ENCODE measurements at regions not wholly inside any gene's neighbourhood (a gene's known extent, or its start where the extent isn't known, plus 50 kb on each side); places are given as distances from the start of the nearest gene placed in this dataset.
A peak's percentile ranks its signal among the peaks of the same experiment; 100 is the strongest.
"Not testable (repeated sequence)": the region's sequence is repeated elsewhere in the genome, so short reads cannot be mapped to it uniquely, and the experiment has no call there.

DNA sequence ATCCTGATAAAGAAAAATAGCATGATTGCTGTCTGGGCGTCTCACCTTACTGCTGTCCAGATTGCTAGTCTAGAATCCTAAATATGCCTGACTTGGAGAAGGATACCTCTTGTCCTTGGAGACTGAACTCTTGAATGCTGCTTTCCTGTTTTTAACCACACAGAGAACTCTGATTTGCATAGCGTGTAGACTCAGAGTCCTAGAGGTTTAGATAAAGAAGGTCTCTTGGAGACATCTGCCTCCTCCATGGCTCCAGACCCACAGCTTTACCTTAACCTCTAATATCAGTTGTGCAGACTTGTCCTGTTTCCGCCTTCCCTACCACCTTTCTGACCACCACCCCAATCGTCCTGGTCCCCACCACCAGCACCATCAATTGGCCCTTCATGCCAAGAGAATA lies 292.6 kb upstream of the CYRIA start:
- no peak for DNase-seq

DNA sequence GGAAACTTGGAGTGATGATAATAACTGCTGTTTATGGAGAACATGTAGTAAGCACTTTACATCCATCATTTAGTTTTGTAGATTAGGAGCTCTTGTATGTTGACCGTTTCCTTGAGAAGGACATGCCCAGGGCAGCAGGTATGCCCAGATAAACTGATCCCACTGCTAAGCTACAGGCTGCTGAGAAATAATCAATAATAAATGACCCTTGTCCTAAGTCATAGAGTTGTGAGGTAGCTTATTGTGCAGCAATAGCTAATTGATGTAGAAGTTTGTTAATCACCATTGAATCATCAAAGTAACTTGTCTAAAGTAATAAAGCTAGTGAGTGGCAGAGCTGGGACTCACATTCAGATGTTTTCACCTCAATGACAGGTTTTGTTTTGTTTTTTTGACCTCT lies 287.2 kb upstream of the CYRIA start:
- DNase-seq, result no peak

DNA sequence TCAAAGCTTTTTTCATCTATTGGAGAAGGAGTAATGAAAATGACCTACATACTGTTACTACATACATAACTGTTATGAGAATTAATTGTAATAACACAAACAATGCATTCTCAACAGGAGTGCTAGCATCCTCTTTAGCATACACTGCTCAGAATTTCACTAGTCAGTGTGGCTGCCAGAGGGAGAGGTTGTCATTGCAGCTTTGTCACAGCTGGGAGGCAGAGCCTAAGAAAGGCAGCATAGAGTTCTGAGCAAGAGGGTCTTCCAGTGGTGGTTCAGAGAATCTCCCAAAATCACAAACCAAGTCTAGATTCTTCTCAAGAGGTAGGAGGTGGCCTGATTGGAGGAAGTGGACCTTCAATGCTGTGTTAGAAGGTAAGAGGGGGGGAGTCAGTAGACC lies 286.7 kb upstream of the CYRIA start:
- no peak for DNase-seq

DNA sequence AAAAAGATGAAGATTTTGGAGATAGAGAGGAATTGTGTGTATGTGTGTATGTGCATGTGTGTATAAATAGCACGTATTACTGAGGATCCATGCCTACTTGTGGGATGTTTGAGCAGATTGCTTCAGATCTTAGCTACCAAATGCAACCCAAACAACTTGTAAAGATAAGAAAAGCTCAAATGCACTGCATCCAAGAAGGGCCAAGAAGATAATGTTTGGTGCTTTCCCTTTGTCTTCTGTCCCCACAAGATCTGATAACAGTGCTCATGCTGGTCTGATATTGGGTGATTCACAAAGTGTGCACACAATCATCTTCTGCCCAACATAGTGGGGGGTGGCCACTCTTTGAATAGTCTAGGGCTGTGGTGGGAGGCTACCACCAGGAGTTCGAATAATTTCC lies 284.8 kb upstream of the CYRIA start:
- no peak for DNase-seq

DNA sequence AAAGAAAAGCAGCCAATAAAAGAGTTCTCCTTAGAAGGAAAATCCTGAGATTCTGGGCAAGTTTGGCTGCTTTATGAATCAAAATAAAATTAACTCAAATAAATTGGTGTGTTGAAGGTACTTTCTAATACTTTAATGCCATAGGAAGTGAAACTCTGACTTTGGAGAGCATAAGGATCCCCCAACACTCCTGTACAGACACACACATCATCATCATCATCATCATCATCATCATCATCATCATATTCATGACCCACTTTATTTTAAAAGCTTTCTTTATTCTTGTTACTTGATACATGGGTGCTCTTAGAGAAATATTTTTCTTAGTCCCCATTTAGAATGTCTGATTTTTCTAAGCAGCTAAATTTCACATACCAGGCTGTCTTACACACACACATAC lies 283.1 kb upstream of the CYRIA start:
- no peak for DNase-seq

DNA sequence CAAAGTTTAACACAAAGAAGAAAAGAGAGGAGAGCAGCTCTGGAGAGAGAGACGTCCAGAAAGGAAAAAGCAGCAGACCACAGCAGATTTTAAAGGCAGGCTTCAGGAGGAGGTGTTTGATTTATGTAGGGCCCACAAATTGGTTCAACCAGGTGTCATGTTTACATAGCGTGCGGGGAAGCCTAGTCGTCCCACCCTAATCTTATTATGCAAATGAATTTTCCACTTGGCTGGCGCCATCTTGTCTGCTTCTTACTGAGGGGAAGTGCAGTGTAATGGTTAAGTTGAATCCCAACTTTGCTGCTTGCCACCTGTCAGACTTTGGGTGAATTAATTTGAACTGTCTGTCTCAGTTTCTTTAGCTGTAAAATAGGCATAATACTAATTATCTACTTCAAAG lies 282.4 kb upstream of the CYRIA start:
- DNase-seq, result no peak

DNA sequence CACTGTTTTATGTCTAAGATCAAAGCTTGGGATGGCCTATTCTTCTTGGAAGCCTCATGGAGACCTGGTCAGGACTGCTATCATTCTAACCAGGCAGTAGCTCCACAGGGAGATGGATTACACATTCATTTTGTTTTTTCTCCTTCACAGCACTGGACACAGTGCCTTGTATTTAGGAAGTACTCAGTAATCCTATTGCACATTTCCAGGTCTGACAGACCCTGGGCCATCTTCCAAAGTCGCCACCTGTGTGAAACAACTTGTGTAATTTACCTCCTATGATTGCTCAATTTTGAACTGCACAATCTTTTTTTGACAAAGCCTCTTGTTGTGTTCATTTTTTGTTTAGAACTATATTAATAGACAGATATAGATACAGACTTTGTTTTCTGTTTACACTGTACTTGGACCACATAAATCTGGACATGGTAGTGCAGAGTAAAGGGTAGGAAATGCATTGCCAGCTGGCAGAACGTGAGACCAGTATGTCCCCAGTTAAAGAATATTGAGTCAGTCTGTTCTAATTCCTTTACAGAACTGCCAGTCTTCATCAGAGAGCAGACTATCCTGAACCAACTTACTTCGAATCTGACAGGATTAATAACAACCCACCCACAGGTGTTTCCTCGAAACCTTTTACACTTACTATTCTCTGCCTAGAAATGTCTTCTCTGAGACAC lies 277.8 kb upstream of the CYRIA start:
- DNase-seq, result no peak

DNA sequence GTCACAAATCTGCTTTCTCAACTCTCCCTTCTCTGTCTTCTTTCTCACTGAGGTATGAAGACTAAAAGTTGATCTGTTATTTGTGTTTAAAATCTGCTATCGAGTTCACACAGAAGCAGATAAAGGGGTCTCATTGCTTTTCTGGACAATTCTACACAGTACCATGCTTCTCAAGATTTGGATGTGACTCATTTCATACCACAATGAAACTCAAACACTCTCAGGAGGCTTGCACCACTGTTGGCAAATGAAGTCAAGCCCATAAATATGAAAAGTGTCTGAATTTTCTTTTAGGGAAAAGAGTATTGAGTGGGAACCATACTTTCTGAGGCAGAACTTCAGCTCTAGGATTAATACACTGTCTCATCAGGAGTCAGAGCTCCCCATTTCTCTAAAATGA lies 274.6 kb upstream of the CYRIA start:
- no peak for DNase-seq

DNA sequence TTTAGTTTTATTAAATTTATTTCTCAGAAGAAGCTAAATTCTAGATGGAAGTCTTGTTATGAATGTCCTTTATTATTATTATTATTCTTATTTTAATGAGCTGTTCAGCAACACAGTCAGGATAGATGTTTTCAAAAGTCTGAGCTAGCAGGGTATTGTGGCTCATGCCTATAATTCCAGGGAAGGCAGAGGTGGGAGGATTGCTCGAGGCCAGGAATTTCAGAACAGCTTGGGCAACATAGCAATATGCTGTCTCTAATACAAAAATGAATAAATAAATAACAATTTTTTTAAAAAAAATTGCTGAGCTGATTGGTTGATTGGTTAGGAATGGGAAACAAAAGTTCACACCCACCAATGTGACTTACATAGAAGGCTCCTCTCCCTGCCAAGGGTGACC lies 274.1 kb upstream of the CYRIA start:
- no peak for DNase-seq

DNA sequence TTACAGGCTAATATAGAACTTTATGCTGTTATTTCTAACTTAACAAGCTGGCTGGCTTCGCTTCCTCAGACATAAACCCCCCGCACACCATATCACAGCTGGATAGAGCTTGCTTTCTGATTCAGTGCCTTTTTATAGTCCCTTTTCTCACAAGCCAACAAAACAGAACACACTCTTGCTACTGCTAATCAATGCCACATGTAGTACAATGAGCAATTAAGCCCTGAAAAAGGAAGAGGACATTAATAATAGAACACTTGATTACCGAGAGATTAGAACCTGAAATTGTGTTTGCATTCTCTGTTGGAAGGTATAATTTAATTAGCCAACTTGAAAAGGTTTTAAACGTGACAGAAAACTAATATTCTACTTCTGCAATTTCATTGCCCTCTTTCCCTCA lies 267.7 kb upstream of the CYRIA start:
- peak; percentile 17 for DNase-seq

DNA sequence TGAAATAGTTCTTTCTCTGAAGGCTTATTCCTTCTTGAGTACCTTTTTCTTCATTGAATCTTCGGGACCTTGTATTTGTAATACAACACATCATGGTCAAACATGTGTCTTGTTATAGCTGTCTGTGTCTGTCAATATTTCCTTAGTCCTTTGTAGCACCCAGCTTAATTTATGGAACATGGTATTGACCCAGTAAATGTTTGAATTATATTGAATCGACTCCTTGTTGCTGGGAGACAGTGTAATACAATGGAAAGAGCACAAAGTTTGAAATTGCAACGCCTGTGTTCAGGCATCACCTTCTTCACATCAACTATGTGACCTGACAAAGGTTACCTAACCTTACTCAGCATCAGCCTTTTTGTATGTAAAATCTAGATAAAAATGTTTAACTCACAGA lies 267.2 kb upstream of the CYRIA start:
- DNase-seq, result no peak

DNA sequence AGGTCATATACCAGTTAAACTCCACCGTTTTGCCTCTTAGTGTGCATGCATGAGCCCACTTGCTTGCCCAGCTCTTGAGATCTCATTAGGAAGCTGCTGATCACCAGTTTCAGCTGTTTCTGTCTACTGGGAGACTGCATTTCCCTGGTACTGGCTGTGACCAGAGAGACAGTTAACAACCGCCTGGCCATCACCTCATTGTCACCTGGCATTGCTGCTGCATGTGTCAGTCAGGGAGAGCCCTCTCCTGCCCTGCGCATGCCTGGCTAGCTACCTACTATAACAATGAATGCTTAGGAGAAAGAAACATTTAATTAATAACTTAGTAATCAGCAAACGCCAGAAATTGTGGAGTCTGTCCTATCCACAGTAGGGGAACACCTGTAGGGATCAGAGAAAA lies 265.8 kb upstream of the CYRIA start:
- DNase-seq, result no peak

DNA sequence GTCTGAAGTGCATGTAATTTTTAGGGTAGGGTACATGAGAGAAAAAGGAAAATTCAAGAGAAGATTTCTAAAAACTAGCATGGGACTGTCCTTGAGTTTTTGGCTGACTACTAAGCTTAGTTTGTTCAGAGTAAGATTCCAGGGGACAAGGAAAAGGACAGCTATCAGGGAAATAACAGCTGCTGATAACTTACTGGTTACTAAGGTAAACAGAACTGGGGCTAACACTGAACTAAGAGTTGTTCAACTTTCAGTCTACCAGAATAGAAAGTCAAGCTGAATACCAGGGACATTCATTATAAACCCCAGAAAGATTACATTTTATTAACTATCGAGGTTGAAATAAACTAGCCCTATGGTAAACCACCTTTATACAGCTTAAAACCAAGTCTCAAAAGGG lies 261.8 kb upstream of the CYRIA start:
- no peak for DNase-seq

DNA sequence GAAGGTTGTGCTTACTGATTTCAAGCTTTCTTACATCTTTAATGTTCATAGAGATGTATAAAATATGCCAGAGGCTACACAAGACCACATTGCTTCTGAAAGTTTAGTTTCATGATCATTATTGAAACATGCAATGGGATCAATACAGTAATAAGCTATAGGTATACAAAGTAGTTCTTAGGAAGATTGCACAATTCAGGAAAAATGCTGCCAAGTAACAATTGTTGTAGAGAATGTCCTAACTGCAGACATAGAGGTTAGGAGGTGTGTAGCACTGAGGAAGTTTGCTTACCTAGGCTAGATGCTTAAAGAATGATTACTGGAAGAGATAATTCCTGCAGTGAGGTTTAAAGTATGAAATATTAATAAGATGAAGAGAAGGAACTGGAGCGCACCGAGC lies 259.5 kb upstream of the CYRIA start:
- no peak for DNase-seq

DNA sequence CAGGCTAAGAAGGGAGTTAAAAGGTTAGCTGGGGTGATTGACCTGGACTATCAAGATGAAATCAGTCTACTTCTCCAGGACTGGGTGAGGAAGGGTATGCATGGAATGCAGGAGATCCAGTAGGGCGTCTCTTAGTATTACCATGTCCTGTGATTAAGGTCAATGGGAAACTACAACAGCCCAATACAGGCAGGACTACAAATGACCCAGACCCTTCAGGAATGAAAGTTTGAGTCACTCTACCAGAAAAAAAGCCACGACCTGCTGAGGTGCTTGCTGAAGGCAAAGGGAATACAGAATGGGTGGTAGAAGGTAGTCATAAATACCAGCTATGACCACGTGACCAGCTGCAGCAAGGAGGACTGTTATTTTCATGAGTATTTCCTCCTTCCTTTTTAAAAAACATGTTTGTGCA lies 249.7 kb upstream of the CYRIA start:
- DNase-seq, result not testable (repeated sequence)

DNA sequence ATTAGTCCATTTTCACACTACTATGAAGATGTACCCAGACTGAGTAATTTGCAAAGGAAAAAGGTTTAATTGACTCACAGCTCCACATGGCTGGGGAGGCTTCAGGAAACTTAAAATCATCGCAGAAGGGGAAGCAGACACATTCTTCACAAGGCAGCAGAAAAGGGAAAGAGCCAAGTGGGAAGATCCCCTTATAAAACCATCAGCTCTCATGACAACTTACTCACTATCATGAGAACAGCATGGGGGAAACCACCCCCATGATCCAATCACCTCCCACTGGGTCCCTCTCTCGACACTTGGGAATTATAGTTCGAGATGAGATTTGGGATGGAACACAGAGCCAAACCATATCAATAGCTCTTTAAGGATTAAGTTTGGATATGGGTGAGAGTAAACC lies 246.1 kb upstream of the CYRIA start:
- no peak for DNase-seq

DNA sequence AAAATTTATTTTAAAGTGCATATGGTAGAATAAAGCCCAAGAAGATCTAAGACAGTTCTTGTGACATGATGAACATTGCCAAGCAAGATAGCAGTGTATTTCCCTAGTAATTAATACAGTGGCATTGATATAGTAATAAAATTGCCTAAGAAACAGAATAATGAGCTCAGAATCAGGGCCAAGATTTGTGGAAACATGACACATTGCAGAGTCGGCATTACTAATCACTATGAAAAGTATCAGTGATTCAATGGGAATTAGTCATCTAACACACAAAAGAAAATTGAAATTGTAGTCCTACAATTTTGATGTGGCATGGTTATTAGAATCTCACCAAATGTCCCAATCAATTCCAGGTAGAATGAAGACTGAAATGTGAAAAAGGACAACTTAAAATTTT lies 243.0 kb upstream of the CYRIA start:
- DNase-seq, result peak; percentile 39

DNA sequence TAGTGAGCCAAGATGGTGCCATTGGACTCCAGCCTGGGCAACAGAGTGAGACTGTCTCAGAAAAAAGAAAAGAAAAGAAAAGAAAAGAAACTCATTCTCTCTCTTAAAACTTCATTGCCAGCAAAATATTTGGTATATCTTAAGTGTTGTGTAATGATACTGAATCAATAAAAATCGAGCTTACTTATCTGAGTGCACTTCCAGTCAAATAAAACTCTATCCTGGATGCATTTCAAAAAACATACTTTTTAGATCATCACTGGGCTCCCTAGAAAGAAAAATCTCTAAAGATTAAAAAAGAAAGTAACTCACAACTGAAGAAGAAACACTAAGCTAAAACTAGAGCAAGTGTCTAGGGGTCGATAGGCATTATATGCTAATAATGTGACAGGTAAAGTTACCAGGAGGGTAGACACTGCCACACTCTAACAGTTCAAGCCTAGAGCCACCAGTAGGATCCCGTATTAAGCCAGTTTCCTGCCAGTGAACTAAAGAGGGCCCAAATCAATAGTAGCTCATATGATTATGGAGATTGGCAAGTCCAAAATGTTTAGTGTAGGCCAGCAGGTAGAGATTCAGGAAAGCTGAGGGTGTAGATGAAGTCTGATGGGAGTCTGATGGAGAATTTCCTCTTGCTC lies 242.1 kb upstream of the CYRIA start:
- no peak for DNase-seq

DNA sequence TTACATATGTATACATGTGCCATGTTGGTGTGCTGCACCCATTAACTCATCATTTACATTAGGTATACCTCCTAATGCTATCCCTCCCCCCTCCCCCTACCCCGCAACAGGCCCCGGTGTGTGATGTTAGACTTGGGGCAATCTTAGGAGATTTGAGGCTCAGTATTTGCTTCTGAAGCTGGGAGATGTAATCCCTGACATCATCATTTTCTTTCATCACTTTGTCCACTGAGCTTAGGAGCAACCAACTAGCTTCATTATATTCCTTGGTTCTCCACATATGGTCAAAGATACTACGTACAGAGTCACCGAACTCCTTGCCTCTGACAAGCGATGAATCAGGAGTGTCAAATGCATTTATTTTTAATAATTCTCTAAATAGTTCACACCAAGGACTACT lies 239.7 kb upstream of the CYRIA start:
- DNase-seq, result not testable (repeated sequence)

DNA sequence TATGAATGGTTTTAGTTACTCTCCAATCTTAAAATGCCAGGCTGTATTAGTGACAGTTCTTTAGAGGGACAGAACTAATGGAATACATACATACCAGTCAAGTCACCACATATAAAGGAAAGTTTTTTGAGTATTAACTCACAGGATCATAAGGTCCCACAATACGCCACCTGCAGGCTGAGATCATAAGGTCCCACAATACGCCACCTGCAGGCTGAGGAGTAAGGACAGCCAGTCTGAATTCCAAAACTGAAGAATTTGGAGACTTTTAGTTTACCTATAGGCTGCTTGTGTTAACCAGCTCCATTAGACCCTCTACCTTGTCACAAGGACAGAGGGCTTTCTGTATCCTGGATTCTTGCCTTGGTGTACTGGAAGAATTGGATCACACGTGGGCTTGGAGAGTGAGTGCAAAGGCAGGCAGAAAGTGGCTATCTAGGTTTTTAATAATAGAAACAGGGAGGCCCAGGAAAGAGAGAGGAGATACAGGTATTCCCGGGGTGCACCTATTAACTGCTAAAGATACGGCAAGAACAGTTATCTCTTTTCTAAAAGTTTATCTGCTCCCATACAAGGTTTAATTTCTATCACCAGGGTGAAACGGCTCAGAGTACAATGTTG lies 234.9 kb upstream of the CYRIA start:
- peak; percentile 1 for DNase-seq

DNA sequence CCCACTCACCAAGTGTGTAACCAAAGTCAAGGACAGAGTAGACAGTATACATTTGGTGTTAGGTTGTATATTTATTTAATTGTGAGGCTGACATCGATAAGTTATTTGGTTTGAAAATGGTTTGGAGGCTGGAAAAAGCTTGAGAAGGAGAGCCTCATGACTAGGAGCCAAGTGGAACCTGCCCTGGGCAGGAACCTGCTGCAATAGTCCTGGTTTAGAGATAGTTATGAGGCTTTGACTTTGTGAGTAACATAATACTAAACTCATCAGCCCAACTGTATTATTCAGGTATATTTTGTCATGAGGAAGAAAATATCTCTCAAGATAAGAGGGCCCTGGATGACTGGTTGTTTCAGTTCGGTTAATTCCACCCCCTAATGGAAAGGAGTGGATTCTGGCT lies 234.3 kb upstream of the CYRIA start:
- no peak for DNase-seq

DNA sequence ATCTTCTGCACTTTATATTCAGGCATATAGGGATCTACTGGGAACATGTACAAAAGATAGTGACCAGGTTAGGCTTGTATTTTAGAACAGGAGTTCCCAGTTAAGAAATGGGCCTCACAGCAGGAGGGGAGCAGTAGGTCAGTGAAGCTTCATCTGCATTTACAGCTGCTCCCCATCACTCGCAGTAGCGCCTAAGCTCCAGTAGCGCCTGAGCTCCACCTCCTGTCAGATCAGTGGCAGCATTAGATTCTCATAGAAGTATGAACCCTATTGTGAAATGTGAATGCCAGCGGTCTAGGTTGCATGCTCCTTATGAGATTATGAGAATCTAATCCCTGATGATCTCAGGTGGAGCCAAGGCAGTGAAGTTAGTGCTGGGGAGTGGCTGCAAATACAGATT lies 224.4 kb upstream of the CYRIA start:
- no peak for DNase-seq

DNA sequence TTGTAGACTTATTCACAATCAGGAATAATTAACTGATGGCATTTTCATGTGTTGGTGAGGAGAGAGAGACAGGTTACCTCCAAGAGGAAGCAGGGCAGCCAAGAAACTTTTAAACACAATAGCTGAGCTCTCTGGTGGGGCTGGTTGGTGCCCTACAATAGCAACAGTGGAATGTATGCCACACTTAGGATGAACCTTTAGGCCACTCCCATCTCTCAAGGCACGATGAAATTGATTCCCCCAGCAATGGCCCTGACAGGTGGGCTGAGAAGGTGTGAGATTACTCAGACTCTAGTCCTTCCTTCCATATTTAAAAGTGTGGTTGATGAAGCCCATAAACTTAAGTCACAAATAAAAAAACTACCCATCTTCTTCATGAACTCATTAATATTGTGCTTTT lies 219.4 kb upstream of the CYRIA start:
- no peak for DNase-seq

DNA sequence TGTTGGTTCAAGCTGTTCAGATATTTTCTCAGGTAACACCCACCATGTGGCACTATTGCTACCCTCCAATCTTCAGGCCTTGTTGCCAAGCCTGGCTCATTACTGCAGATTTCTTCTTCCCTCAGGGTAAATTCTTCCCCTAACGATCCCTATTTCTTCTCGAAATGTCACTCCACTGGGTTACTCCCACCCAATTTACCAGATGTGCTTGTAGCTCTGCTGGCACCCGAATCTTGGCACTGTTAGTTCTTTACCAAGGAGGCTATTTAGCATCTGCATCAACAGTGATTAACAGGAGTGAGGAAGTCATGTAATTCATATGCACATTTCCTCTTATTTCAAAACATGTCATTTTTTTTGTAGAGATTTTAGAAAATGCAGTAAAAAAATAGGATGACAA lies 217.1 kb upstream of the CYRIA start:
- DNase-seq, result no peak

DNA sequence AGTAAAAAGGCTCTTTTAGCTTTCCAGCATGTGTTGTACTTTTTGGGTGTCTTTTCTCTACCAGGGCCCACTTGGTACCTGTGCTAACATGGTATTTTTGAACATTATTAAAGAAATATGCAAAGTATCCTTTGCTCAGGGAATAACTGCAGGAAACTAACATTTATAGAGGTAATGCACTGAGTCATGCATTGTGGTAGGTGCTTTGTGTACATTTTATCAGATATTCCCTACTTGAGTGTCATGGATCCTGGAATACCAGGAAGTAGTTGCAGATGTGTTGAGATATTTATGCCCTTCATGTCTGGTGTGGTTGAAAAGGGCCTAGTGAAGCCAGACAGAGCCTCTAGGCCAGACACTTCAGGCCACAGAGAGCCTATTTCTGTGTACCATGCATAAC lies 215.5 kb upstream of the CYRIA start:
- peak; percentile 3 for DNase-seq
